ENCODE measurements at regions not wholly inside any gene's neighbourhood (a gene's known extent, or its start where the extent isn't known, plus 50 kb on each side); places are given as distances from the start of the nearest gene placed in this dataset.
"Not testable (repeated sequence)": the region's sequence is repeated elsewhere in the genome, so short reads cannot be mapped to it uniquely, and the experiment has no call there.

DNA sequence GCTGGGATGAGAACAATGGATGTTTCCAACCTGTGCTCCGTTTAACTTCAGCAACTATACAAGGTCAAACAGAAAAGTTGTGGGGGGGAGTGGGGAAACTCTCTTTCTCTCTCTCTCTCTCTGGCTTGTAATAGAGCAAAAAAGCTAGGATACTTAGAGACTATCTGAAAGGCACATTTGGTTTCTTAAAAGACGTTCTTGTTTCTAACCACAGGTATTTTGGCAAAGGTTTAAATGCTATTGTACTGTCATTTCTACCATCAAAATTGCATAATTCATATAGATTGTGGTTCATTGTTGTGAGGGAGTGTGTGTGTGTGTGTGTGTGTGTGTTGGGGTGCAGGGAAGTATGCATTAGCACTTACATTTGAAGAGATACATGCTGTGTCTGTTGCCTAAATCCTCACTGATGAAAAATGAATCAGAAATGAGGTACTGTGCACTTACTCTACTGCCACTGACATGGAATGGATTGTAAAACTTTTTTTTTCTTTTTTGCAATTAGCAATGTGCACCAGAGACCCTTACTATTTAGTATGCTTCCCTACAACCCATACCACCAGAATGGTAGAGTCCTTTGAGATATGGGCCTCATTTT lies 841.0 kb upstream of the PIK3C3 start:
- no peak for DNase-seq

DNA sequence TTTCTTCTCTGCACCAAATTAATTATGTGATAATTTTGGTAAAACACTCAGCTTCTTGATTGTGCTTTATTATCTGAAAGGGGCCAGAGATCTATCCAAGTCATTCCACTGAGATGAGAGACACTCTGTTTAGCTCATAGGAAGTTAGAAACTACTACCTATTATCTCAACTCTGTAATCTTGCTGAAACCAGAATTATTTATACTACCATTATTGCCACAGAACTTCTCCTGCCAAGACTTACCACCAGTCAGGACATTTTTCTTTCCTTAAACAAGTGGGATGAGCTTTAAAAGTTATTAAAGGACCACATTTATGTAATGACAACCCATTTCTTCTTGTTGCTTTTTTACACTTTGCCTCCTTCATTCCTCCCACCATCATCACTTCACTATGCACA lies 855.6 kb upstream of the PIK3C3 start:
- DNase-seq, result no peak

DNA sequence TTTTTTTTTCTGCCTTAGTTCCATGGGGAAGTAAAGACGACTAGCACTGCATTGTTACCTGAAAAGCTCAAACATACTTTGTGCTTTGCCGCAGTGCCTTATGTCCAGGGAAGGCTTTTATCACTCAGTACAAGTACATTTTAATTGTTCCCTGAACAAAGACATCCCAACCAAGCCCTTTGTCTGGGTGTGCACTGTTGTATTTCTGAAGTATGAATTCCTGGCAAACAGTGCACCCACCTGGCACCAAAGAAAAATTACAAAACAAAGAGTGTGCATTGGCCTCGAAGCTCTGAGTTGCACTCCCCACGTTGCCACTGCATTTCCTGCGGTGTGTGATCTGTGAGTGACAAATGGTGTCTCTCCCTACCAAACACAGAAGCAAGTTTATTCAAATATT lies 858.5 kb upstream of the PIK3C3 start:
- DNase-seq, result peak; percentile 63

DNA sequence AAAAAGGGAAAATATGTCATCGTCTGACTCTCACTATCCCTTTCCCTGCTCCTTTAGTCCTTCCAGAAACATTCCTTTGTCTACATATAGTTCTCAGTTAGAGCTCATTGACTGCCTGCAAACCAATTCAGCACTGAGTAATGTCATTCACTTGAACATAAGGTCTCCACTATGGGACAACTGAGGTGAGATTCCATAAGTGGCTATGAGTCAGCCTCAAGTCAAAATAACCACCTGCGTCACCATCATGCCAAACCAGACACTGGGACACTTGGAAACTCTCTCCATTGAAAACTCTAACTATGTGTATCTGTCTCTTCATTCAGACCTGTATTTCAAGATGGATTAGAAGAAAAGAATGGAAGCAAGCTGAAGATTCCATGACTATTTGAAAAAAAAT lies 878.0 kb upstream of the PIK3C3 start:
- DNase-seq, result no peak

GRCh38 chr18:41075212-41075611 lies 879.8 kb upstream of the PIK3C3 start:
- DNase-seq, result no peak

- DNase-seq, result no peak
These were observed 881.6 kb upstream of the PIK3C3 start for GRCh38 chr18:41073372-41073954.

DNA sequence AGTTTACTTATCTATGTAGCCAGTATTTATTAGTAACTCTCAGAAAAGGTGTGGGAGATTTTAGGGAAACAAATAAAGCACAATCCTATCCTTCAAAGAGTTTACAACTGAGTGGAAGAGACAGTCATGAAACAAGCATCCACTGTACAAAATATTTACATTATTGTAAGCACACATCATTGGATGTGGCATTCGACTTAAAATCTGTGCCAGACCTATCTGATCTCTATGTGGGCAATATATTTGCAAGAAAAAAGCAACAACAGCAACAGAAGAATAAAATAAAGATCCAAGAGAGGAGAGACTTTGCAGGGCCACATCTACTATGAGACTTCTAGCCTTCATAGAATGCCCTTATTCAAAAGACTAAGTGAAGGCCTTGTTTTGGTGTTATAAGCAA lies 882.1 kb upstream of the PIK3C3 start:
- DNase-seq, result no peak

DNA sequence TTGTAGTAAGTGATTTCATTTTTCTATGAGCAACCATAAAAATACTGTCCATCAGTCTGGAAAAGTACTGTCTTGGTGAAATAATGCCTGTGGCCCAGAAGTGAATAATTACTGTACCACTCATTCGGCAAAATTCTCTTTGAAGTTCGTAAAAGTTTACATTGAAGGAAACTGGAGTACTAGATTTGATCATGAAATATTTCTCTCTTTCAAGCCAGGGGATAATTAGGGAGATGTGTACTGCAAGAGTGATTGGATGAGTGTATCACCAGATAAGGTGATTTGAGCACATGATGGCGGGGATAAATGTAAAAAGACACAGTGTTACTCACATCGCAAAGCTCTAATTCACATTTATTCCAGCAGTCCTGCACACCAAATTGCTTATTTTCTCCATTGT lies 883.2 kb upstream of the PIK3C3 start:
- DNase-seq, result no peak

DNA sequence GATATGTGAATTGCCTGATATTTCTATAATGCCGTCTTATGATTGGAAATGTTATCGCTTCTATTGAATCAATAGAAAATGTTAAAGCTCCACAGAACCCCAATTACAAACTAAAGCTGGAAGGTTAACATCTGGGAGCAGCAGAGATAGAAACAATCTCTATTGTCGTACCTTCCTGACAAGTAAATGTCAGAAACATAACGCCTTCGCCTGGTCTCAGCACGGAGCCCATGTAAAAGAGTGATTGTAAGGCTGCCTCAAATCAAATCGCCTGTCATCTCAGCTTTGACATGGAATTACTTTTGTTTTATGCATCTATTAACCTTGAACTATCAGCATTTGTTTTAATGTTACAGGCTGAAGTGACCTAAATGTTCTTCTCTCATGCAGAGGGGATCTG lies 885.9 kb upstream of the PIK3C3 start:
- DNase-seq, result no peak

GRCh38 chr18:41064916-41065315 lies 890.1 kb upstream of the PIK3C3 start:
- DNase-seq, result no peak

DNA sequence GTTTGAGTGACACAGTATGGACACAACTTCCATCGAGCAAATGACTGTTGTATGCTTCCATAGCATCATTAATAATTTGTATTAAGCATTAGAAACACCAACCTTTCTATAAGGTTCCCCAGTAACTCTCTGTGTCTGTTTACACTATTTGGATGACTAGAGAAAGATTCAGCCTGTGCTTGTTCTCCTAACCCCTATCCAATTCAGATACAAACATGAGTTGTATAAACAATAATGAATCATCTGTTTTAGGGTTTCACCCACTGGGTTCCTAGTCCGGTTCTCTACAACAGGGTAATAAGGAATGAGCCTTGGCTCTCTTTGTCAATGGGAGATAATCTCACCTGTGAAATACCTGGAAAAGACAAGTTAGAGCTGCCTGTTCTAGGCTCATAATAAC lies 894.1 kb upstream of the PIK3C3 start:
- no peak for DNase-seq

DNA sequence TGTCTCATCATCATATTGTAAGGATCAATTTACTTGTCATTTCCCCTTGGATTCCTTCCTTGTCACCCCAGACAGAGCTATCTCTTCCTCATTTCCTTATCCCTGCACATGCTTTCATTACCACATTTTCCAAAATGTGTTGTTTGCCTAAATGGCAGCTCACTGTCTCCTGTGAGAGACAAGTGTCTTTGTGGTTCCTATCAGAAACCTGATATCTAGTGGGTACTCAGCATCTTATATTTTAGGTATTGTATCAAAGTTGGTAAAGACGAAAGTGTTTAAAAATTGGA lies 896.0 kb upstream of the PIK3C3 start:
- DNase-seq, result no peak

- DNase-seq, result no peak
These were observed 896.5 kb upstream of the PIK3C3 start for GRCh38 chr18:41058351-41059125.

GRCh38 chr18:41052625-41053024 lies 902.4 kb upstream of the PIK3C3 start:
- DNase-seq, result no peak

DNA sequence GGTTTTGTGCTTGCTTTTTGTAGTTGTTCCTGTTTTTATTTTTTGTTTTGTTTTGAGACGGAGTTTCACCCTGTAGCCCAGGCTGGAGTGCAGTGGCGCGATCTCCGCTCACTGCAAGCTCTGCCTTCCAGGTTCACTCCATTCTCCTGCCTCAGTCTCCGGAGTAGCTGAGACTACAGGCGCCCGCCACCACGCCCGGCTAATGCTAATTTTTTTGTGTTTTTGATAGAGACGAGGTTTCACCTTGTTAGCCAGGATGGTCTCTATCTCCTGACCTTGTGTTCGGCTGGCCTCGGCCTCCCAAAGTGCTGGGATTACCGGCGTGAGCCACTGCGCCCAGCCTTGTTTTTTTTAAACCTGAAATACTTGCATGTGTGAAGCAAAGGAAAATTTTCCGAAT lies 908.8 kb upstream of the PIK3C3 start:
- DNase-seq, result not testable (repeated sequence)

DNA sequence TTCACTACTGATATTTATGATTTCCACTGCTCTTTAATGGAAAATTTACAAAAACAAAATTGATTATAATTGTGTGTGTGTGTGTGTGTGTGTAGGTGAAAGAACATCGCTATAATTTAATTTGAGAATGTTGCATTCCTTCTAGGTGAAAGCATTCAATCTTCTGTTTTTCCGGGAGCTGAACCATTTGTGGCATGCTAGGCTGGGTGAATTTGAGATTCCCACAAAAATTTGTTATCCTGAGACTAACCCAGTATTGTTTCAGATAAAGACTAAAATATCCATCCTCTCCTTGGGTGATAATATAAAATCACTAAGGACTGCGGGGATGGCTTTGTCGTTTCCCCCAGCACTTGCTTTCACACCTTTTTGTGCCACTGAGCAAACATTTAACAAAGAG lies 911.2 kb upstream of the PIK3C3 start:
- no peak for DNase-seq

- DNase-seq, result no peak
These were observed 912.2 kb upstream of the PIK3C3 start for GRCh38 chr18:41042866-41043265.

DNA sequence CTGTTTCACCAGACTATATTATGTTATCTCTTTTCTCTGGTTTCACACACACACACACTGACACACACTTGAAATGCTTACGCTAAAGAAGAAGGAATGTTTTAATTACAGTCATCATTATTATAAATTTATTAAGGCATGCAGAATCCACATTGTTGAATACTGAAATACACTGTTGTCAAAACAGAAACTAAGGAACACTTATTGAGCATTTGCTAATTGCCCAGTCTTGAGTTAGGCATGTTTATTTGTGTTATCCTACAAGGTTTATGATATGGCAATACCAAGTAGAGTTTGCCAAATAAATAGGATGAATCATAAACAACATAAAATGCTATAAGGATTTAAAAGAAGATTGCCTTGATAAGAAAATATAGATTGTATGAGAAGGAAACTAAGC lies 917.0 kb upstream of the PIK3C3 start:
- no peak for DNase-seq

DNA sequence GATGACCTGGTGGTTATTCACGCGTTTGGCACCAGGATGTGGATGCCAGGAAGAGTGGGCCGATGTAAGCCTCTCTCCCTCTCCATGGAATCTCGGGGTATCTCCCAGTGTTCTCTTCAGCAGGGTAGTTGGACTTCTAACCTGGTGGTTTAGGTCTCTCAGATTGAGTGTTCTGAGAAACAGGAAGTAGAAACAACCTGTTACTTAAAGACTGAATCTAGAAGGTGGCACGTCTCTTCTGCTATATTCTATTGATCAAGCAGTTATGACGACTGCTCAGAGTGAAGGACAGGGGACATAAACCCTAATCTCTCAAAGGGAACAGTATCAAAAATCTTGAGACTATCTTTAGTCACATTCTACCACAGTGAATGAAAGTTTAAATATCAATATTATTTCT lies 918.7 kb upstream of the PIK3C3 start:
- no peak for DNase-seq

DNA sequence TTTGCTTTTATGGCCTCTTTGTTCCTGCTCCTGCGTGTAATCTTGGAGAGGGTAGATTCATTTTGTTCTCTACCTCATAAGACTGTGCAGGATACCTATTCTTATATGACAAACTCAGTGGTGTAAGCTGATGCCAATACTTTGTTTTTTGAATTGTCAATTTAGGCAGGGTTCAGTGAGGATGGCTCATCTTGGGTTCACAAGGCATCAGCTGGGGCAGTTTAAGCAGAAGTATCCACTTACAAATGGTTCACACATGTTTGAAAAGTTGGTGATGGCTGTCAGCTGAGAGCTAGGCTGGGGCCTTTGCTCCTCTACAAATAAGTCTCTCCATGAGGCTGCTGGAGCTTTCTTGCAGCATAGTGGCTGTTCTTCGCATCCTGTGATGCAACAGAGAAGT lies 920.6 kb upstream of the PIK3C3 start:
- DNase-seq, result no peak

GRCh38 chr18:41025666-41026065 lies 929.4 kb upstream of the PIK3C3 start:
- DNase-seq, result no peak

- no peak for DNase-seq
These were observed 930.2 kb upstream of the PIK3C3 start for GRCh38 chr18:41024792-41025191.

GRCh38 chr18:41022484-41022883 lies 932.5 kb upstream of the PIK3C3 start:
- no peak for DNase-seq

DNA sequence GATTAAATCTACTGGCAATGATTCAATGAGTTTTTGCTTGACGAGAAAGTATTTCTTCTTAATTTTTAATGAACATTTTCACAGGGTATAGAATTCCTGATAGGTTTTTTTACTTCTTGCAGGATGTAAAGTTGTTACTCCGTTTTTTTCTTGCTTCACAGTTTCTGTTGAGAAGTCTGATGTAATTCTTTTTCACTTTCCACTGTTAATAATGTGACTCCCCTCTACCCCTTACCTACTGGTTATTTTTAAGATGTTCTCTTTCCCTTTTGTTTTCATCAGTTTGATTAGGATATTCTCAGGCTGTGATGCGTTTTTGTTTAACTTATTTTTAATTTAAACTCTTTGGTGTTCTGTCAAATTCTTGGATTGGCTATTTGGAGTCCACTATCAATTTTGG lies 933.9 kb upstream of the PIK3C3 start:
- DNase-seq, result no peak

- no peak for DNase-seq
These were observed 942.8 kb upstream of the PIK3C3 start for GRCh38 chr18:41012194-41012593.
